ENCODE measurements at regions not wholly inside any gene's neighbourhood (a gene's known extent, or its start where the extent isn't known, plus 50 kb on each side); places are given as distances from the start of the nearest gene placed in this dataset.

DNA sequence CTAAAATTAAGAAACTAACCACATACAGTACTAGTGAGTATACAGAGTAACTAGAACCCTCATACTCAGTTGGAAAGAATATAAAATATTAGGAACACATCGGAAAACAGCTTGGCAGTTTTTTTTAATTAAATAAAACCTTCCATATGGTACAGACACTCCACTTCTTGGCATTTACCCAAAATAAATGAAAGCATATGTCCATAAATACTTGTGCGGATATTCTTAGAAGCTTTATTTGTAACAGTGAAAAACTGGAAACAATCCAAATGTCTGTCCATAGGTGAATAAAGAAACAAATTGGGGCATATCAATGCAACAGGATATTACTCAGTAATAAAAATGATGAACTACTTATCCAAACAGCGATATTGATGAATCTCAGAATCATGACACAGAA, 410.0 kb downstream of the HTR7 start:
- no peak for TF ChIP-seq NR3C1 (CRISPR knock-in tag; conservative IDR thresholded peaks at IDR 0.05; ENCODE audit: low read depth)
- TF ChIP-seq, protein P1, sequence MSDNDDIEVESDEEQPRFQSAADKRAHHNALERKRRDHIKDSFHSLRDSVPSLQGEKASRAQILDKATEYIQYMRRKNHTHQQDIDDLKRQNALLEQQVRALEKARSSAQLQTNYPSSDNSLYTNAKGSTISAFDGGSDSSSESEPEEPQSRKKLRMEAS (CRISPR knock-in tag; IDR thresholded peaks at IDR 0.05) = no peak

Measured in WTC11 (cell line).